Fibroblast of peridontal ligament (primary cell): ENCODE measurements at regions not wholly inside any gene's neighbourhood (a gene's known extent, or its start where the extent isn't known, plus 50 kb on each side); places are given as distances from the start of the nearest gene placed in this dataset.
A peak's percentile ranks its signal among the peaks of the same experiment; 100 is the strongest.
"Not testable (repeated sequence)": the region's sequence is repeated elsewhere in the genome, so short reads cannot be mapped to it uniquely, and the experiment has no call there.

Experiments
- DNase-seq: peaks from one replicate; pipeline ENCODE4 v3.0.0-alpha.2; 2010; ENCODE audit errors: extremely low read depth

GRCh38 chr10:33478089-33478674 is 143.7 kb upstream of the NRP1 start:
- no peak for DNase-seq

- DNase-seq: no peak
Measured at GRCh38 chr10:33477291-33478088, 143.0 kb upstream of the NRP1 start.

GRCh38 chr10:33476757-33477273 is 142.3 kb upstream of the NRP1 start:
- DNase-seq: no peak

GRCh38 chr10:33473688-33474087 is 139.2 kb upstream of the NRP1 start:
- no peak for DNase-seq

GRCh38 chr10:33468006-33468405 is 133.5 kb upstream of the NRP1 start:
- DNase-seq: not testable (repeated sequence)

GRCh38 chr10:33465747-33466146 is 131.3 kb upstream of the NRP1 start:
- peak; percentile 74 for DNase-seq

GRCh38 chr10:33463011-33463410 is 128.5 kb upstream of the NRP1 start:
- DNase-seq: no peak

- DNase-seq: no peak
Measured at GRCh38 chr10:33461295-33461640, 126.8 kb upstream of the NRP1 start.

GRCh38 chr10:33460505-33461294 is 126.2 kb upstream of the NRP1 start:
- DNase-seq: peak; percentile 63

GRCh38 chr10:33459602-33460001 is 125.1 kb upstream of the NRP1 start:
- peak; percentile 17 for DNase-seq

GRCh38 chr10:33455029-33455428 is 120.6 kb upstream of the NRP1 start:
- no peak for DNase-seq

GRCh38 chr10:33454554-33454953 is 120.1 kb upstream of the NRP1 start:
- no peak for DNase-seq

- DNase-seq: peak; percentile 85
Measured at GRCh38 chr10:33453081-33454025, 118.9 kb upstream of the NRP1 start.

GRCh38 chr10:33448421-33449140 is 114.1 kb upstream of the NRP1 start:
- no peak for DNase-seq

- peak; percentile 14 for DNase-seq
Measured at GRCh38 chr10:33441561-33441960, 107.1 kb upstream of the NRP1 start.

- DNase-seq: no peak
Measured at GRCh38 chr10:33434933-33435332, 100.5 kb upstream of the NRP1 start.

- DNase-seq: peak; percentile 71
Measured at GRCh38 chr10:33428682-33429081, 94.2 kb upstream of the NRP1 start.

GRCh38 chr10:33423154-33423529 is 88.7 kb upstream of the NRP1 start:
- no peak for DNase-seq

- no peak for DNase-seq
Measured at GRCh38 chr10:33422471-33423153, 88.1 kb upstream of the NRP1 start.

- peak; percentile 95 for DNase-seq
Measured at GRCh38 chr10:33421789-33422462, 87.5 kb upstream of the NRP1 start.
